Activated T-helper 1 cell treated with anti-CD3 and anti-CD28 coated beads, Interleukin-12 subunit alpha, Interleukin-12 subunit beta, Interleukin-2, Interleukin-4 antibody, amounts not matched to agents 30 ng/mL and 10 ng/mL and 1 ng/mL, durations not matched to agents 14 hours and 24 hours and 36 hours (primary cell): ENCODE measurements at regions not wholly inside any gene's neighbourhood (a gene's known extent, or its start where the extent isn't known, plus 50 kb on each side); places are given as distances from the start of the nearest gene placed in this dataset.

ENCODE experiments used
- DNase-seq: peaks from one replicate; pipeline ENCODE4 v3.0.0; 2021; ENCODE audit warnings: low spot score
- H3K27ac Mint-ChIP-seq: one replicate; pipeline ENCODE4 v1.8.0; 2021; ENCODE audit warnings: mild to moderate bottlenecking, mixed read lengths
- H3K27me3 Mint-ChIP-seq: one replicate; pipeline ENCODE4 v1.8.0; 2022; ENCODE audit warnings: mild to moderate bottlenecking, moderate library complexity, mixed read lengths; ENCODE audit not compliant: insufficient read depth
- H3K36me3 Mint-ChIP-seq: one replicate; pipeline ENCODE4 v1.8.0; 2021; ENCODE audit warnings: low read depth, mixed read lengths
- H3K4me1 Mint-ChIP-seq: one replicate; pipeline ENCODE4 v1.8.0; 2021; ENCODE audit warnings: low read depth, mixed read lengths
- H3K4me3 Mint-ChIP-seq: one replicate; pipeline ENCODE4 v1.8.0; 2021; ENCODE audit warnings: mild to moderate bottlenecking, moderate library complexity, mixed read lengths
- H3K9me3 Mint-ChIP-seq: one replicate; pipeline ENCODE4 v1.8.0; 2021; ENCODE audit warnings: mixed read lengths
- intact Hi-C: fragments of 100-400 bp; cut with micrococcal nuclease; formaldehyde crosslinking; loops from one replicate; pipeline ENCODE4 v1.15.1; 2024

GRCh38 chr5:174327896-174328295 lies 282.4 kb downstream of the NSG2 start:
- intact Hi-C loops = loop anchor here (2.0 kb wide), 1 partner anchor 465 kb away; no protein-coding TSS in a partner anchor
- H3K36me3 Mint-ChIP-seq = no peaks in the 10 kb centered on the region

GRCh38 chr5:174328631-174329299 lies 283.3 kb downstream of the NSG2 start:
- no peak for DNase-seq
- Mint-ChIP-seq H3K27me3 (no peaks in the 10 kb centered on the region), H3K4me3 (no peak overlapping the region), H3K4me1 (no peaks in the 10 kb centered on the region), H3K36me3 (no peaks in the 10 kb centered on the region), H3K9me3 (no peaks in the 10 kb centered on the region), H3K27ac (no peak overlapping the region)
- intact Hi-C loops = no loop called here

More at GRCh38 chr5:174327896-174328295, 282.4 kb downstream of the NSG2 start:
- Mint-ChIP-seq H3K4me3 (no peak overlapping the region), H3K27me3 (no peaks in the 10 kb centered on the region), H3K9me3 (no peaks in the 10 kb centered on the region), H3K27ac (no peak overlapping the region), H3K4me1 (no peaks in the 10 kb centered on the region)
- no peak for DNase-seq

GRCh38 chr5:174329738-174330137 lies 284.2 kb downstream of the NSG2 start:
- H3K27ac Mint-ChIP-seq = no peak overlapping the region
- no peak for DNase-seq
- H3K4me1 Mint-ChIP-seq = no peaks in the 10 kb centered on the region
- H3K9me3 Mint-ChIP-seq = no peaks in the 10 kb centered on the region
- H3K4me3 Mint-ChIP-seq = no peak overlapping the region
- no peaks in the 10 kb centered on the region for H3K27me3 Mint-ChIP-seq
- intact Hi-C loops = no loop called here
- no peaks in the 10 kb centered on the region for H3K36me3 Mint-ChIP-seq

- intact Hi-C loops = no loop called here
- no peaks in the 10 kb centered on the region for H3K36me3 Mint-ChIP-seq
Measured at GRCh38 chr5:174335682-174336364, 290.3 kb downstream of the NSG2 start.

GRCh38 chr5:174336479-174336878 lies 291.0 kb downstream of the NSG2 start:
- H3K9me3 Mint-ChIP-seq = no peaks in the 10 kb centered on the region
- peaks cover 12% of the 10 kb centered on the region for H3K27me3 Mint-ChIP-seq
- no peak overlapping the region for H3K4me3 Mint-ChIP-seq
- intact Hi-C loops = no loop called here
- no peaks in the 10 kb centered on the region for H3K4me1 Mint-ChIP-seq
- H3K36me3 Mint-ChIP-seq = no peaks in the 10 kb centered on the region
- no peak overlapping the region for H3K27ac Mint-ChIP-seq
- DNase-seq = no peak

More at GRCh38 chr5:174335682-174336364, 290.3 kb downstream of the NSG2 start:
- no peak overlapping the region for H3K27ac Mint-ChIP-seq
- H3K9me3 Mint-ChIP-seq = no peaks in the 10 kb centered on the region
- peaks cover 12% of the 10 kb centered on the region for H3K27me3 Mint-ChIP-seq
- H3K4me1 Mint-ChIP-seq = no peaks in the 10 kb centered on the region
- no peak for DNase-seq
- no peak overlapping the region for H3K4me3 Mint-ChIP-seq

GRCh38 chr5:174337276-174338184 lies 292.0 kb downstream of the NSG2 start:
- intact Hi-C loops = no loop called here
- no peak overlapping the region for H3K27ac Mint-ChIP-seq
- no peak for DNase-seq

GRCh38 chr5:174338185-174339010 lies 292.9 kb downstream of the NSG2 start:
- no peak for DNase-seq
- Mint-ChIP-seq H3K36me3 (no peaks in the 10 kb centered on the region), H3K4me3 (no peak overlapping the region), H3K4me1 (no peaks in the 10 kb centered on the region), H3K9me3 (no peaks in the 10 kb centered on the region), H3K27me3 (peaks cover 12% of the 10 kb centered on the region), H3K27ac (no peak overlapping the region)
- intact Hi-C loops = no loop called here

More at GRCh38 chr5:174337276-174338184, 292.0 kb downstream of the NSG2 start:
- Mint-ChIP-seq H3K9me3 (no peaks in the 10 kb centered on the region), H3K36me3 (no peaks in the 10 kb centered on the region), H3K4me3 (no peak overlapping the region), H3K27me3 (peaks cover 12% of the 10 kb centered on the region), H3K4me1 (no peaks in the 10 kb centered on the region)

GRCh38 chr5:174339130-174339529 lies 293.6 kb downstream of the NSG2 start:
- H3K36me3 Mint-ChIP-seq = no peaks in the 10 kb centered on the region

GRCh38 chr5:174340226-174340625 lies 294.7 kb downstream of the NSG2 start:
- Mint-ChIP-seq H3K27me3 (peaks cover 12% of the 10 kb centered on the region), H3K9me3 (no peaks in the 10 kb centered on the region), H3K27ac (no peak overlapping the region), H3K4me3 (no peak overlapping the region), H3K36me3 (no peaks in the 10 kb centered on the region), H3K4me1 (no peaks in the 10 kb centered on the region)
- intact Hi-C loops = no loop called here
- no peak for DNase-seq

More at GRCh38 chr5:174339130-174339529, 293.6 kb downstream of the NSG2 start:
- no peak overlapping the region for H3K4me3 Mint-ChIP-seq
- H3K4me1 Mint-ChIP-seq = no peaks in the 10 kb centered on the region
- H3K27me3 Mint-ChIP-seq = peaks cover 12% of the 10 kb centered on the region
- intact Hi-C loops = no loop called here
- no peak for DNase-seq
- no peaks in the 10 kb centered on the region for H3K9me3 Mint-ChIP-seq
- H3K27ac Mint-ChIP-seq = no peak overlapping the region

- no peaks in the 10 kb centered on the region for H3K4me1 Mint-ChIP-seq
- no peaks in the 10 kb centered on the region for H3K36me3 Mint-ChIP-seq
- H3K27me3 Mint-ChIP-seq = peaks cover 5% of the 10 kb centered on the region
- no peak overlapping the region for H3K27ac Mint-ChIP-seq
- no peak for DNase-seq
- no peaks in the 10 kb centered on the region for H3K9me3 Mint-ChIP-seq
- intact Hi-C loops = no loop called here
- H3K4me3 Mint-ChIP-seq = no peak overlapping the region
Measured at GRCh38 chr5:174342696-174343095, 297.2 kb downstream of the NSG2 start.

- intact Hi-C loops = no loop called here
- H3K36me3 Mint-ChIP-seq = no peaks in the 10 kb centered on the region
- no peak overlapping the region for H3K4me3 Mint-ChIP-seq
- no peaks in the 10 kb centered on the region for H3K4me1 Mint-ChIP-seq
- H3K27me3 Mint-ChIP-seq = no peaks in the 10 kb centered on the region
- DNase-seq = no peak
- no peak overlapping the region for H3K27ac Mint-ChIP-seq
- H3K9me3 Mint-ChIP-seq = no peaks in the 10 kb centered on the region
Measured at GRCh38 chr5:174343826-174344225, 298.3 kb downstream of the NSG2 start.

- Mint-ChIP-seq H3K27ac (no peak overlapping the region), H3K4me1 (no peaks in the 10 kb centered on the region), H3K4me3 (no peak overlapping the region), H3K27me3 (no peaks in the 10 kb centered on the region), H3K9me3 (no peaks in the 10 kb centered on the region), H3K36me3 (no peaks in the 10 kb centered on the region)
- intact Hi-C loops = no loop called here
- no peak for DNase-seq
Measured at GRCh38 chr5:174344335-174344734, 298.8 kb downstream of the NSG2 start.
